Gastroesophageal sphincter (tissue), 4 donors: ENCODE measurements at regions not wholly inside any gene's neighbourhood (a gene's known extent, or its start where the extent isn't known, plus 50 kb on each side); places are given as distances from the start of the nearest gene placed in this dataset.

Source experiments
- ATAC-seq: fragments of 150-250 bp; one replicate; pipeline ENCODE4 v1.9.1; 2016; ENCODE audit warnings: mild to moderate bottlenecking, moderate library complexity
- H3K27ac ChIP-seq, 4 donors: fragments of 200-600 bp; sonication (generic) in 3 of 4; 1 replicate in 3 of 4; 2 replicates in 1 of 4; pipeline ENCODE4 v1.5.1; 2016 to 2019
- H3K27me3 ChIP-seq: fragments of 200-600 bp; sonication (generic); one replicate; pipeline ENCODE4 v1.5.1; 2019
- H3K36me3 ChIP-seq, 2 donors: fragments of 200-600 bp; sonication (generic); one replicate each; pipeline ENCODE4 v1.5.1; 2019; ENCODE audit warnings: control low read depth in 1 of 2
- H3K4me1 ChIP-seq, 3 donors: fragments of 200-600 bp; sonication (generic); 1 replicate in 2 of 3; 2 replicates in 1 of 3; pipeline ENCODE4 v1.5.1; 2016 to 2019; ENCODE audit warnings: control low read depth in 2 of 3
- H3K4me3 ChIP-seq, 2 donors: fragments of 200-600 bp; sonication (generic); one replicate each; pipeline ENCODE4 v1.5.1; 2019; ENCODE audit warnings: mild to moderate bottlenecking in 1 of 2, moderate library complexity in 1 of 2
- H3K9me3 ChIP-seq, 3 donors: fragments of 200-600 bp; sonication (generic); one replicate each; pipeline ENCODE4 v1.5.1; 2017 to 2019; ENCODE audit warnings: control low read depth in 2 of 3
- CTCF ChIP-seq, 4 experiments: fragments of 200-600 bp in 2 of 4; fragments of 450-650 bp in 2 of 4; sonication (generic) in 1 of 4; IDR thresholded peaks; one replicate each; pipeline ENCODE4 v1.5.1; 2017 to 2019; ENCODE audit warnings: antibody characterized with exemption in 4 of 4, mild to moderate bottlenecking in 2 of 4, moderate library complexity in 2 of 4
- EP300 ChIP-seq: sonication (generic); formaldehyde crosslinking; IDR thresholded peaks from one replicate; pipeline ENCODE4 v1.6.1; 2017; ENCODE audit warnings: antibody characterized with exemption, mild to moderate bottlenecking
- POLR2A ChIP-seq, 2 donors: fragments of 450-650 bp; IDR thresholded peaks; one replicate each; pipeline ENCODE4 v1.6.1; 2017; ENCODE audit warnings: antibody characterized with exemption in 2 of 2, mild to moderate bottlenecking in 2 of 2, moderate library complexity in 1 of 2
- POLR2AphosphoS5 ChIP-seq: sonication (generic); formaldehyde crosslinking; IDR thresholded peaks from one replicate; pipeline ENCODE4 v1.6.1; 2017; ENCODE audit warnings: antibody characterized with exemption
- WGBS, 2 donors: methylation state at CpG; one replicate each; pipeline ENCODE4 v1.1.5; 2018; ENCODE audit warnings: low coverage in 1 of 2; 5-methylcytosine and 5-hydroxymethylcytosine counted together

GRCh38 chr21:41597811-41598231 lies 89.9 kb upstream of the TMPRSS2 start:
- no peak overlapping the region for H3K4me3 ChIP-seq
- 100% methylated on average over 2 of the region's 9 CpGs; no CpG with 5 or more reads in 1 of the 2 donors for WGBS, 2 donors
- ATAC-seq: no peak
- no peaks in the 10 kb centered on the region for H3K9me3 ChIP-seq
- TF ChIP-seq POLR2AphosphoS5: no peak
- TF ChIP-seq EP300: no peak
- no peak for TF ChIP-seq POLR2A (IDR thresholded peaks at IDR 0.05)
- TF ChIP-seq CTCF (IDR thresholded peaks at IDR 0.05): no peak
- no peaks in the 10 kb centered on the region for H3K36me3 ChIP-seq
- peaks cover 5% of the 10 kb centered on the region for H3K27me3 ChIP-seq
- H3K27ac ChIP-seq: no peak overlapping the region
- H3K4me1 ChIP-seq: peaks cover 0 to 13% (median 0%) of the 10 kb centered on the region in 3 donors

- WGBS, 2 donors: 100% methylated on average over 1 of the region's 1 CpG; no CpG with 5 or more reads in 1 of the 2 donors
- H3K9me3 ChIP-seq: no peaks in the 10 kb centered on the region
- H3K36me3 ChIP-seq: no peaks in the 10 kb centered on the region
- H3K4me3 ChIP-seq: no peak overlapping the region
- H3K4me1 ChIP-seq: peaks cover 0 to 13% (median 0%) of the 10 kb centered on the region in 3 donors
- TF ChIP-seq POLR2AphosphoS5 (no peak), EP300 (no peak), POLR2A (IDR thresholded peaks at IDR 0.05) (no peak), CTCF (IDR thresholded peaks at IDR 0.05) (no peak)
- ATAC-seq: no peak
- no peak overlapping the region for H3K27ac ChIP-seq
- peaks cover 7% of the 10 kb centered on the region for H3K27me3 ChIP-seq
Measured at GRCh38 chr21:41597227-41597626, 89.3 kb upstream of the TMPRSS2 start.

- no peaks in the 10 kb centered on the region for H3K36me3 ChIP-seq
- WGBS, 2 donors: 44 to 66% methylated on average over 2 to 4 of the region's 14 CpGs
- H3K27ac ChIP-seq: no peak overlapping the region
- no peak for TF ChIP-seq CTCF (IDR thresholded peaks at IDR 0.05)
- TF ChIP-seq POLR2AphosphoS5: no peak
- no peak for TF ChIP-seq EP300
- no peak for TF ChIP-seq POLR2A (IDR thresholded peaks at IDR 0.05)
- no peak overlapping the region for H3K4me3 ChIP-seq
- no peak for ATAC-seq
- peaks cover 12% of the 10 kb centered on the region for H3K27me3 ChIP-seq
- no peaks in the 10 kb centered on the region for H3K9me3 ChIP-seq
- H3K4me1 ChIP-seq: peaks cover 0 to 5% (median 0%) of the 10 kb centered on the region in 3 donors
Measured at GRCh38 chr21:41596241-41596925, 88.4 kb upstream of the TMPRSS2 start.

GRCh38 chr21:41594268-41594667 lies 86.3 kb upstream of the TMPRSS2 start:
- TF ChIP-seq CTCF (IDR thresholded peaks at IDR 0.05) (no peak), POLR2AphosphoS5 (no peak), EP300 (no peak), POLR2A (IDR thresholded peaks at IDR 0.05) (no peak)
- Histone ChIP-seq H3K4me3 (no peak overlapping the region), H3K9me3 (no peaks in the 10 kb centered on the region), H3K4me1 (no peaks in the 10 kb centered on the region), H3K36me3 (no peaks in the 10 kb centered on the region), H3K27me3 (peaks cover 16% of the 10 kb centered on the region), H3K27ac (no peak overlapping the region)
- no peak for ATAC-seq
- WGBS, 2 donors: 37 to 42% methylated on average over 2 to 5 of the region's 5 CpGs

- 38 to 51% methylated on average over 2 to 4 of the region's 4 CpGs for WGBS, 2 donors
- Histone ChIP-seq H3K36me3 (no peaks in the 10 kb centered on the region), H3K4me3 (no peak overlapping the region), H3K27ac (no peak overlapping the region), H3K9me3 (peaks cover 0 to 4% (median 0%) of the 10 kb centered on the region in 3 donors), H3K4me1 (no peaks in the 10 kb centered on the region), H3K27me3 (peaks cover 16% of the 10 kb centered on the region)
- ATAC-seq: no peak
- TF ChIP-seq CTCF (IDR thresholded peaks at IDR 0.05): no peak
Measured at GRCh38 chr21:41593760-41594138, 85.8 kb upstream of the TMPRSS2 start.
